Trophoblast cell (in vitro differentiated cells and primary cell): ENCODE measurements at regions not wholly inside any gene's neighbourhood (a gene's known extent, or its start where the extent isn't known, plus 50 kb on each side); places are given as distances from the start of the nearest gene placed in this dataset.

Source experiments
- DNase-seq, 2 donors: peaks; one replicate each; pipeline ENCODE4 v3.0.0-alpha.2; 2016
- H2AFZ ChIP-seq: 2 replicates; pipeline ENCODE4 v1.6.1; 2013; ENCODE audit warnings: low read length, moderate library complexity, mild to moderate bottlenecking; ENCODE audit not compliant: insufficient read depth, poor library complexity
- H2AK5ac ChIP-seq: 2 replicates; pipeline ENCODE4 v1.6.1; 2013; ENCODE audit warnings: mild to moderate bottlenecking, low read length
- H2BK120ac ChIP-seq: 2 replicates; pipeline ENCODE4 v1.6.1; 2013; ENCODE audit warnings: low read length, mild to moderate bottlenecking, moderate library complexity; ENCODE audit not compliant: insufficient read depth, poor library complexity
- H2BK12ac ChIP-seq: 2 replicates; pipeline ENCODE4 v1.6.1; 2013; ENCODE audit warnings: mild to moderate bottlenecking, low read length, moderate library complexity
- H2BK5ac ChIP-seq: 2 replicates; pipeline ENCODE4 v1.6.1; 2013; ENCODE audit warnings: low read length, low read depth, moderate library complexity, mild to moderate bottlenecking; ENCODE audit not compliant: poor library complexity
- H3K14ac ChIP-seq: 2 replicates; pipeline ENCODE4 v1.6.1; 2013; ENCODE audit warnings: mild to moderate bottlenecking, low read length
- H3K18ac ChIP-seq: 2 replicates; pipeline ENCODE4 v1.6.1; 2013; ENCODE audit warnings: mild to moderate bottlenecking, low read length
- H3K23ac ChIP-seq: 2 replicates; pipeline ENCODE4 v1.6.1; 2013; ENCODE audit warnings: low read length
- H3K27ac ChIP-seq: 2 replicates; pipeline ENCODE4 v1.5.1; 2013; ENCODE audit warnings: low read depth, mild to moderate bottlenecking, inconsistent platforms, low read length, moderate library complexity
- H3K27me3 ChIP-seq: 2 replicates; pipeline ENCODE4 v1.6.1; 2013; ENCODE audit warnings: inconsistent platforms, mild to moderate bottlenecking, low read length, moderate library complexity; ENCODE audit not compliant: insufficient read depth
- H3K36me3 ChIP-seq, 2 experiments: 1 replicate in 1 of 2; 2 replicates in 1 of 2; pipeline ENCODE4 v1.6.1; 2013; ENCODE audit warnings: low read length in 2 of 2, mild to moderate bottlenecking in 2 of 2, moderate library complexity in 1 of 2; ENCODE audit not compliant: insufficient read depth in 2 of 2, control insufficient read depth in 1 of 2
- H3K4ac ChIP-seq: 2 replicates; pipeline ENCODE4 v1.6.1; 2013; ENCODE audit warnings: low read depth, mild to moderate bottlenecking, low read length, moderate library complexity
- H3K4me1 ChIP-seq, 2 experiments: 1 replicate in 1 of 2; 2 replicates in 1 of 2; pipeline ENCODE4 v1.6.1; 2013; ENCODE audit warnings: low read length in 2 of 2, mild to moderate bottlenecking in 2 of 2, moderate library complexity in 1 of 2; ENCODE audit not compliant: insufficient read depth in 2 of 2, control insufficient read depth in 1 of 2
- H3K4me2 ChIP-seq: 2 replicates; pipeline ENCODE4 v1.6.1; 2013; ENCODE audit warnings: inconsistent platforms, mild to moderate bottlenecking, low read length, moderate library complexity
- H3K4me3 ChIP-seq: 2 replicates; pipeline ENCODE4 v1.5.1; 2013; ENCODE audit warnings: mild to moderate bottlenecking, low read depth, low read length, inconsistent platforms
- H3K79me1 ChIP-seq: one replicate; pipeline ENCODE4 v1.6.1; 2013; ENCODE audit warnings: low read length
- H3K79me2 ChIP-seq: 2 replicates; pipeline ENCODE4 v1.6.1; 2013; ENCODE audit warnings: low read length, mild to moderate bottlenecking; ENCODE audit not compliant: control insufficient read depth, insufficient read depth, poor library complexity
- H3K9ac ChIP-seq: 2 replicates; pipeline ENCODE4 v1.6.1; 2013; ENCODE audit warnings: mild to moderate bottlenecking, low read length
- H3K9me3 ChIP-seq: 2 replicates; pipeline ENCODE4 v1.6.1; 2013; ENCODE audit warnings: low read depth, mild to moderate bottlenecking, control low read depth, inconsistent platforms, low read length; ENCODE audit not compliant: insufficient read depth
- H4K12ac ChIP-seq: 2 replicates; pipeline ENCODE4 v1.6.1; 2013; ENCODE audit warnings: low read depth, mild to moderate bottlenecking, low read length, moderate library complexity
- H4K8ac ChIP-seq: 2 replicates; pipeline ENCODE4 v1.6.1; 2013; ENCODE audit warnings: low read depth, mild to moderate bottlenecking, low read length, moderate library complexity
- H4K91ac ChIP-seq: one replicate; pipeline ENCODE4 v1.6.1; 2013; ENCODE audit warnings: low read depth, mild to moderate bottlenecking, low read length, moderate library complexity
- WGBS: extraction: QIAGEN DNeasy Blood & Tissue Kit; methylation state at CpG from one replicate; pipeline ENCODE4 v1.1.7; 2013; ENCODE audit warnings: missing lambda C conversion rate; ENCODE audit not compliant: insufficient read length, insufficient coverage; ENCODE audit errors: extremely low coverage; 5-methylcytosine and 5-hydroxymethylcytosine counted together

GRCh38 chr6:23081701-23082100, 512.3 kb downstream of the HDGFL1 start:
- Histone ChIP-seq H2AK5ac (no peak overlapping the region), H2BK5ac (no peak overlapping the region), H3K79me2 (no peaks in the 10 kb centered on the region), H2BK12ac (no peak overlapping the region), H3K14ac (no peak overlapping the region), H4K12ac (no peak overlapping the region), H3K27me3 (no peaks in the 10 kb centered on the region), H3K9ac (no peak overlapping the region), H3K4me2 (no peak overlapping the region), H2AFZ (no peak overlapping the region), H3K36me3 (no peaks in the 10 kb centered on the region), H3K18ac (no peak overlapping the region), H3K9me3 (no peaks in the 10 kb centered on the region), H3K4me3 (no peak overlapping the region), H4K8ac (no peak overlapping the region), H2BK120ac (no peak overlapping the region), H3K27ac (no peak overlapping the region), H3K4ac (no peak overlapping the region), H4K91ac (no peak overlapping the region), H3K23ac (no peak overlapping the region), H3K4me1 (no peaks in the 10 kb centered on the region), H3K79me1 (no peaks in the 10 kb centered on the region)
- DNase-seq: no peak
- WGBS: no CpG with 5 or more reads among the region's 1 CpG

- Histone ChIP-seq H4K8ac (no peak overlapping the region), H3K9ac (no peak overlapping the region), H3K4me2 (no peak overlapping the region), H2AFZ (no peak overlapping the region), H4K12ac (no peak overlapping the region), H3K79me2 (no peaks in the 10 kb centered on the region), H3K4ac (no peak overlapping the region), H2BK120ac (no peak overlapping the region), H3K4me1 (no peaks in the 10 kb centered on the region), H3K36me3 (no peaks in the 10 kb centered on the region), H2BK12ac (no peak overlapping the region), H3K27ac (no peak overlapping the region), H4K91ac (no peak overlapping the region), H3K9me3 (no peaks in the 10 kb centered on the region), H2AK5ac (no peak overlapping the region), H3K18ac (no peak overlapping the region), H3K27me3 (no peaks in the 10 kb centered on the region), H3K79me1 (no peaks in the 10 kb centered on the region), H3K4me3 (no peak overlapping the region), H3K14ac (no peak overlapping the region), H2BK5ac (no peak overlapping the region), H3K23ac (no peak overlapping the region)
- no peak for DNase-seq
- no CpG with 5 or more reads among the region's 2 CpGs for WGBS
Observed at GRCh38 chr6:23086100-23086499, 516.7 kb downstream of the HDGFL1 start.

GRCh38 chr6:23087471-23087870, 518.1 kb downstream of the HDGFL1 start:
- no peak overlapping the region for H2BK120ac ChIP-seq
- H3K4me2 ChIP-seq: no peak overlapping the region
- H3K36me3 ChIP-seq: no peaks in the 10 kb centered on the region
- H2AK5ac ChIP-seq: no peak overlapping the region
- H4K12ac ChIP-seq: no peak overlapping the region
- no peak overlapping the region for H3K14ac ChIP-seq
- H3K79me2 ChIP-seq: no peaks in the 10 kb centered on the region
- H3K18ac ChIP-seq: no peak overlapping the region
- H3K23ac ChIP-seq: no peak overlapping the region
- H3K9ac ChIP-seq: no peak overlapping the region
- no peak overlapping the region for H2AFZ ChIP-seq
- no peaks in the 10 kb centered on the region for H3K9me3 ChIP-seq
- H3K4me3 ChIP-seq: no peak overlapping the region
- H4K8ac ChIP-seq: no peak overlapping the region
- no peak overlapping the region for H3K27ac ChIP-seq
- no peaks in the 10 kb centered on the region for H3K27me3 ChIP-seq
- no peak overlapping the region for H4K91ac ChIP-seq
- H2BK5ac ChIP-seq: no peak overlapping the region
- H3K4ac ChIP-seq: no peak overlapping the region
- DNase-seq: no peak
- no peak overlapping the region for H2BK12ac ChIP-seq
- H3K4me1 ChIP-seq: no peaks in the 10 kb centered on the region
- H3K79me1 ChIP-seq: no peaks in the 10 kb centered on the region

- H2AK5ac ChIP-seq: no peak overlapping the region
- H3K4me1 ChIP-seq: no peaks in the 10 kb centered on the region
- no peak overlapping the region for H3K4me3 ChIP-seq
- no peaks in the 10 kb centered on the region for H3K36me3 ChIP-seq
- no peaks in the 10 kb centered on the region for H3K27me3 ChIP-seq
- no peak overlapping the region for H3K23ac ChIP-seq
- H3K18ac ChIP-seq: no peak overlapping the region
- no peak for DNase-seq
- no peak overlapping the region for H2AFZ ChIP-seq
- H3K79me1 ChIP-seq: no peaks in the 10 kb centered on the region
- no peak overlapping the region for H3K9ac ChIP-seq
- no peaks in the 10 kb centered on the region for H3K9me3 ChIP-seq
- no peak overlapping the region for H4K8ac ChIP-seq
- no peak overlapping the region for H4K91ac ChIP-seq
- no peak overlapping the region for H2BK12ac ChIP-seq
- no peak overlapping the region for H3K4ac ChIP-seq
- H2BK5ac ChIP-seq: no peak overlapping the region
- H3K79me2 ChIP-seq: no peaks in the 10 kb centered on the region
- no peak overlapping the region for H3K14ac ChIP-seq
- no CpG with 5 or more reads among the region's 1 CpG for whole genome bisulfite sequencing
- H4K12ac ChIP-seq: no peak overlapping the region
- no peak overlapping the region for H3K27ac ChIP-seq
- no peak overlapping the region for H3K4me2 ChIP-seq
- H2BK120ac ChIP-seq: no peak overlapping the region
Observed at GRCh38 chr6:23088761-23089160, 519.4 kb downstream of the HDGFL1 start.

GRCh38 chr6:23089981-23090380, 520.6 kb downstream of the HDGFL1 start:
- H2BK120ac ChIP-seq: no peak overlapping the region
- H4K8ac ChIP-seq: no peak overlapping the region
- H3K79me2 ChIP-seq: no peaks in the 10 kb centered on the region
- no peak overlapping the region for H3K4ac ChIP-seq
- no peak overlapping the region for H3K27ac ChIP-seq
- H4K91ac ChIP-seq: no peak overlapping the region
- no peak overlapping the region for H2BK5ac ChIP-seq
- no peak overlapping the region for H3K9ac ChIP-seq
- no peak overlapping the region for H3K4me2 ChIP-seq
- no peak overlapping the region for H3K4me3 ChIP-seq
- H3K79me1 ChIP-seq: no peaks in the 10 kb centered on the region
- no peaks in the 10 kb centered on the region for H3K27me3 ChIP-seq
- H3K23ac ChIP-seq: no peak overlapping the region
- no peak overlapping the region for H2AFZ ChIP-seq
- H3K4me1 ChIP-seq: no peaks in the 10 kb centered on the region
- no peaks in the 10 kb centered on the region for H3K9me3 ChIP-seq
- no CpG with 5 or more reads among the region's 5 CpGs for WGBS
- H3K14ac ChIP-seq: no peak overlapping the region
- H3K36me3 ChIP-seq: no peaks in the 10 kb centered on the region
- no peak overlapping the region for H4K12ac ChIP-seq
- H3K18ac ChIP-seq: no peak overlapping the region
- no peak for DNase-seq
- no peak overlapping the region for H2AK5ac ChIP-seq
- no peak overlapping the region for H2BK12ac ChIP-seq
